SH-SY5Y (cell line): ENCODE measurements at regions not wholly inside any gene's neighbourhood (a gene's known extent, or its start where the extent isn't known, plus 50 kb on each side); places are given as distances from the start of the nearest gene placed in this dataset.

Experiments
- GATA2 ChIP-seq: IDR thresholded peaks from 2 replicates; pipeline ENCODE4 v1.6.1; 2011; ENCODE audit warnings: mild to moderate bottlenecking, low read depth, low read length
- GATA3 ChIP-seq: IDR thresholded peaks from 2 replicates; pipeline ENCODE4 v1.6.1; 2011; ENCODE audit warnings: low read depth, mild to moderate bottlenecking, low read length, moderate library complexity

- no peak for TF ChIP-seq GATA2
- no peak for TF ChIP-seq GATA3
These were observed 997.9 kb downstream of the TSN start for GRCh38 chr2:122753336-122753735.
